Anterior cingulate cortex (tissue), 58 donors: ENCODE measurements at regions not wholly inside any gene's neighbourhood (a gene's known extent, or its start where the extent isn't known, plus 50 kb on each side); places are given as distances from the start of the nearest gene placed in this dataset.
"Not testable (repeated sequence)": the region's sequence is repeated elsewhere in the genome, so short reads cannot be mapped to it uniquely, and the experiment has no call there.

Experiments used
- DNase-seq, 58 donors: peaks; one replicate each; lab custom pipeline; 2025; lab: John Stamatoyannopoulos, UW

DNA sequence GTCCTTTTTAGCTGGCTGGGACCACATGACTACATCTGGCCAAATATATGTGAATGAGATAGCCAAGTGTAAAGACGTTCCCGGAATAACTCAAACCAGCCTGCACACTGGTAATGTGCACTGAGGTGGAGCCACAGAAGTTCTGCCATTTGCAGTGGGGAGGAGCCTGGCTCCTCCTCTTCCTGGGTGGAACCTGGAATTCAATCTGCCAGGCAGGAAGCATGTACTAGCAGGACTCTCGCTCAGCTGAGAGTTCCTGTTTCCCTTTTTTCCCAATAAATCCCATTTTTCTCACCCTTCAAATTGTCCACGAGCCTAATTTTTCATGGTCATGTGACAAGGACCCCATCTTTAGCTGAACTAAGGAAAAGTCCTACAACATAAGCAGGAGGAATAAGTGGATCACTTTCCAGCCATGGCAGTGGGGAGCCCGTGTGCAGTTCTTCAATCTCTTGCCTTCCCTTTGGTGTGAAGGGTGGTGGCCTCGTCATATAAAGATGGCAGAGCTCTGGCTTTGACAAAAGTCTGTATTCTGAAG, 183.2 kb downstream of the UXS1 start:
- no peak for DNase-seq

- DNase-seq: no peak
Measured at GRCh38 chr2:106009096-106009495, 185.0 kb downstream of the UXS1 start.

- no peak for DNase-seq
Measured at GRCh38 chr2:106004851-106005250, 189.2 kb downstream of the UXS1 start.

DNA sequence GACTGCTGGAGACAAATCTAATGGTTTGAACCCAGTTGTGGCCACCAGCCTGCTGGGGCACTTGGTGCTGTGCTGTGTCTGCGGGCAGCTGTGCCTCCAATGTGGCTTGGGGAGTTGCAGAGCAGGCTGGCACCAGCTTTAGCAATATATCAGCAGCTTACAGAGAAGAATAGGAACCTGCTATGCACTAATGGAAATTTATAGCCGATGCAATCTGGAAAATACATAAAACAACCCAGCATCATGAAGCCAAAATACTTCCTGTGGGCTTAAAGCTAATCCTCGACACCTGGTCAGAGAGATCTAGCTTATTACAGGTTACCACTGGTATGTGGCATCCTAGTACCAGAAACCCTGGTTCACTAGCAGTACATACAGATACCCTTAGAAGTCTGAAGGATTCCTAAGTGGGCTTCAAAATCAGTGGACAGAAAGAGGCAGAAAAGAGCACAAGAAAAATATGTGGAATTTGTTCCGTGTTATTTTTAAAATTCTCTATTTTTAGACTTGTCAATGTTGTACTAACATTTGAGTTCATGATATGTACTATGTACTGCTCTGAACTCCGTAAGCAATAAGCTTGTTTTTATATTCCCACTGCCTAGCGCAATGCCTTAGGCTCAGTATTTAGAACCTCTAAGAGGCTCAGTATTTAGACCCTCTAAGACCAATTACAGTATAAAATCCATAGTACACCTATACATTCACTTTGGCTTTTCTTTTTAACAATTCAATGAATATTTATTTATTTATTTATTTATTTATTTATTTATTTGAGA, 194.7 kb downstream of the UXS1 start:
- no peak for DNase-seq

DNA sequence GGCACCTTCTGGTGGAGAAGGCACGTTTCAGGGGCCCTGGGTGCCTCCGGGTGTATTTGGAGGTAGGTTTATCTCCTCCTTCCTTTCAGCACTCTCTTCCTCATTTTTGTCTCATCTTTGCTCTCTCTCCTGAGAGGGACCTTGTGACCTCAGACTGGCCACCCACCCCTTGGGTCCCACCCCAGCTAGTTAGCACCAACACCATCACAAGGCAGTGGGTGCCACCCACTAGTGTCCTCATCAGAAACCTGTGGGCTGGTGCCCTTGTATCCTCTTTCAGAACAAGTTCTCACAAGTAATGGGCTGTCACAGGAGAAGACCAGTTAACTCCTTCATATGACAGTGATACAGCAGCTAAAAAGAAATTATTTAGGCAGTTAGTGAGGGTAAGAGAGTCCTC, 196.4 kb downstream of the UXS1 start:
- DNase-seq: no peak

DNA sequence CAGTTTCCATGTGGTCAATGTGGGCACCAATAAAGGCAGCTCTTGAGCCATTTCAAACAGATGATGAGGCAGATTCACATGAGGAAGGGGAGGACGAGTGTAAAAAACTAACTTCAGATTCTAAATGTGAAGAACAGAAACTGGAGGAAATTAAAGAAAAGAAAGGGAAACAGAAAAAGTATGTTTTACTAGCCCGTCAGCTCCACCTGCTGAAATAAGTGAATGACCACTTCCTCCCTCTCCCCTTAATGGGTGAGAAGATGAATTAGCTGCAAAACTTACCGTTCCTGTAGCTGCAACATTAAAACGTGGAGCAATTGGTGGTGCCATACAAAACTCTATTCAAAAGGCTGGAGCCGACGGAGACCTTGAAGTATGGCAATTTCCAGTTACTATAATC, 203.5 kb downstream of the UXS1 start:
- DNase-seq: no peak

DNA sequence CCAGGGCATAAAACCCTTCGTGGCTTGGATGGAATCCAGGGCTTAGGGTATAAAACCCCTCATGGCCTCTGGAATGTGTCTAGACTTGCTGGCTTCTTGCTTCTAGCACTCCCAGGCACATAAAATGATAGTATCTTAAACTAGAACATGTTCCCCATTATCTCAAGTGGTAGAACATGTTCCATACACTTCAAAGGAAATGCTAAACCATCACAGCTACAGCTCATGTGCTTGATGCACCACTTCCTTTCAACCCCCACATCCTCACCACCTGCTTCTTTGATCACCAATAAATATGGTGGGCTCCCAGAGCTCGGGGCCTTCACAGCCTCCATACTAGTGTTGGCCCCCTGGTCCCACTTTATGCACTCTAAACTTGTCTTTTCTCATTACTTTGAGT, 204.3 kb downstream of the UXS1 start:
- not testable (repeated sequence) for DNase-seq

DNA sequence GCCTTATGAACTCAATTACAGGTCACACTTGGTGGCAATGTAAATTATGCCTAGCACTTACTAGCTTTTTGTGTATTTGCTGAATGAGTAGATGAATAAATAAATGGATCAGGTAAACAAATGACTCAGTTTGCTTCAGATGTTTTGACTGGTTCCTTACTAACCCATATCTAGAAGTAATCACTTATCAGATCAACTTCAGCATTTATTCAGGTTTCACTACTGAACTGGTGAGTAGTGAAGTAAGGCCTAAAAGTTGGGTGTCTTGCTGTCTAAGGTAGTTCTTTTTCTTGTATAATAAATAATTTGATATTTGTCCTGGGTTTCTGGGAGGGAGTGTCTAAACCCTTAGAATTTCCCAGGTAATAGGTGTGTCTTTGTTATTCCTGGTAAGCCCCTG, 205.0 kb downstream of the UXS1 start:
- no peak for DNase-seq

DNA sequence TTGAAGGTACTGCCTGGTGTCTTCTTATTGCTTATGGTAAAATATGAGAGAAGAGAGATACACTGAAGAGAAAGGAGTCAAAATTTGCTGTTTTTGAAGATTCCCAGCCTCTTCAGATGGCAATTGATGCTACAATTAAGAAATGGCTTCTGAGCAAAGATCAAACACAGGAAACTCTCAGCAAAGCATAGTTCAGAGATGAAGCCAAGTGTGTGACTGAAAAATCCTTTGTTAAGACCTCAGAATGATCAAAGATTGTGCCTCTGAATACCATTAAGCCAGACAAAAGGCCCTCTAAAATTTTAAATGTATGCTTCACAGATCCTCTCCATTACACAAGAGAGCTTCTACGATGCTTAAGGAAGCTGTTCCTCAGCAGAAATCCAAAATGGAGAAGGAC, 216.3 kb downstream of the UXS1 start:
- DNase-seq: no peak

GRCh38 chr2:105977212-105977611, 216.9 kb downstream of the UXS1 start:
- DNase-seq: no peak

- no peak for DNase-seq
Measured at GRCh38 chr2:105974812-105975211, 219.3 kb downstream of the UXS1 start.

- no peak for DNase-seq
Measured at GRCh38 chr2:105972927-105973326, 221.2 kb downstream of the UXS1 start.

DNA sequence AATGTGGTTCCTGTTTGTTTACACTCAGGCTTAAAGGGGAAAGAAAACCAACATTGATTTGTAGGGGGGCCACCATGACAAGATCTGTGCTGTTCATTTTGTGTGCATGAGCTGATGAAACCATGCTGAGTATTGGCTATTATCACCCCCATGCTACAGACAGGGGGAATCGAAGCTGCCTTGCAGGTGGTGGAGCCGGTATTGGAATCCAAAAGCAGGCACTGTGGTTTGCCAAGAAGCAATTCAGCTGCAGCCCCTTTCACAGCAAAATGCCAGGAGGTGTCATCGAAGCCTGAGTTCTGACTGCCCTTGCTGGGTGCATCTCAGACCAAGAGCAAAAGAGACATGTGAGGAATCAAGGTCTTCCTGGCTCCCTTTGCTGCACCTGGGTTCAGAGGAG, 221.9 kb downstream of the UXS1 start:
- DNase-seq: no peak

DNA sequence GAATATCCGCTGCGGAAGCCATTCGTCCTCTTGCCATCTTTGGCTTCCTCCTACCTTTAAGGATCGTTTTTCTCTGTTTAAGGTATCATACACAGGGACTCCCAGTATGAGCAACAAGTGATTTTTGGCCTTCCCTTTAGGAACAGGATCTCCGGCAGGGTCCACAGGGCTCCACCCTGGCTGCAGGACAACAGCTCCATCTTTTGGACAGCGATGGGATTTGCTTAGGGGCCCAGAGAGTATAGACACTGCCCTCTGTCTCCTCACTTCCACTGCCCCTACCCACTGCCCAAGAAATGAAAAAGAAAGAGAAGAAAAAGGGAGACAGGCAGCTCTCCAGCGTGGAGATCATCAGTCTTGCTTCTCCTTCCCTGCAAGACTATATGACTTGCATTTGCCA, 224.5 kb downstream of the UXS1 start:
- no peak for DNase-seq

- no peak for DNase-seq
Measured at GRCh38 chr2:105962221-105962620, 217.5 kb downstream of the NCK2 start.

DNA sequence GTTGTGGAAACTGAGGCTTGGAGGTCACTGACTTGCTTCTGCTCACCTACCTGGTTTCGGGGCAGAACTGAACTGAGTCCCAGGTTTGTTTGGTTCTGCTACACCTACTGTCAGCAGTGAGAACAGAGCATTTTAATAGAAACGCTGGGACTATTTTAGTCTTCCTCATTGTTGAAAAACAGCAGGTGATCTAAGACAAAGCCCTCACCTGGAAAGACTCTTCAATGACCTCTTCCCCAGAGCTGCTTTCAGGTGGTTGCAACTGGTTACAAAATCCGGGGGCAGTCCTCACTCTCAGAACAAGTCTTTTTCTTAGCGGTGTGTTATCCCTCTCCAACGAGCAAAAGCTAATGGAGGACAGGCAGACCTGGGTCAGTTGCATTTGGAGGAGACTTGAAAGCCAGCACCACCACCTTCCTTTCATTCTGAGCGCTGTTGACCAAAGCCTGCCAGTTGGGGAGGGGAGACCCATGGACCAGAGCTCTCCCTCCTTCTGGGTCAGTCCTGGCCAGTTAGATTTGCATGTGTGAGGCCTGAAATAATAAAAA, 217.0 kb downstream of the NCK2 start:
- DNase-seq: no peak

DNA sequence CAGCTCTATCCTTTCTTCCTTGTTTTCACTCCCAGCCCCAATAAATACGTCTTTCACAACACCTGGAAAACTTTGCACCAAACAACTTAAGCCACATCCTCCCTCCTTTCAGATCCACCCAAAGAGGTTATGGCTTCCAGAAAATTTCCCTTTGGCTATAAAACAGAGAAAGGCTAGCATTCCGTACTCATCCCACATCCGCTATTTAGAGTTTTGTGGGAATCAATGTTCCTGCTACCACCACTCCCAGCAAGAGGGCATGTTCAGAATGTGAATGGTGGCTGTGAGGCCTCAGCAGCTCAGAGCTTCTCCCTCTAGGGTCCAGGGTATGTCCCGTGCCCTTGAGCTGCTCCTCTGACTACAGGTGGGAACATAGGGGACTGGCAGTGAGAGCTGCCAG, 214.6 kb downstream of the NCK2 start:
- no peak for DNase-seq

- no peak for DNase-seq
Measured at GRCh38 chr2:105954891-105955290, 210.2 kb downstream of the NCK2 start.

DNA sequence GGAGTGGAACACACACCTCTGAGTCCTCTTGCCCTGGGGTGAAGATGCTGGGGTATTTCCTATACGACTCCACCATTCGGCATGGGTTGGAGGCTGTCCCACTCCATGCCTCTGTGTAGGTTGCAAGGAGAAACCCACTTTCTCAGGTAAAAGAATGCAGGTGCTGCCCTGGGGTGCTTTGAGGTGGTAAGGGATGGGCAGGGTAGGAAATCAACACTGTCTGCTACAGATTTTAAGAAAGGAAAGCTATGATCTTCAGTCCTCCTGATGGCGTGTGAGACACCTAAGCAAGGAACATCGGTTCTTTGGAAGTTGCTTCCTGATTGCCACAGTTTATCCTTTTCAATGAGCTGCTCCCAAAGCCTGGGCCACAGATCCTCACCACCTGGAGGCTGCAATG, 209.2 kb downstream of the NCK2 start:
- no peak for DNase-seq

DNA sequence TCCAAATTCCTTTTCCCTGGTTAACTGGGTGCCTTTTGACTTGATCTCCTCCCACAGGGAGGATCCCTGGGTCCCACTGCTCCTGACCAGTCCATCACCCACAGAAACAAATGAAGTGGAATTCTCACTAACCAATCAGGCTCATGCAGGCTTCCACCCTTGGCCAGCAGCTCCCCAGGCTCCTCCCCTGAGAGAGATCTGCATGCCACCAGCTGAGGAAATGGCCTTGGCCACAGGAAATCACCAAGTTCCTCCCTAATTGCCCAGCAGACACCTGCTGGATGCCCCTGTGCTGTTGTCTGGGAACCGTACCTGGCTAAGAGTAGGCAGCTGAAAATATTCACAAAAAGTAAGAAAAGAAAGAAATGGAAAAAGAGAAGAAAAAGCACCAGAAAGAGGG, 207.4 kb downstream of the NCK2 start:
- no peak for DNase-seq

DNA sequence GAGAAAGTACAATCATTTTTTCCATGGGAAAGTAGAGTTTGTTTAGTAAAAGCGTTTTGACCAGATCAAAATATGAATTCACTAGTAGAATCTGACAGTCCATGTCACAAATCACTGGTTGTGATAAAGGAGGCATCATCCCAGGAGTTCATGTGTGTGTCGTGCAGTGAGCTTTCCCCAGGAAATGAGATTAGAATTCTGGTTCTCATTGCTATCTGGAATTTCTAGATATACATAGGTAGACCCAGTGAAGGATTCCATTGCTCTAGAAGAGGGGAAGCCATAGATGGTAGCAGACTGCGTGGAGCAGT, 206.6 kb downstream of the NCK2 start:
- DNase-seq: no peak
